M059J (cell line): ENCODE measurements at regions not wholly inside any gene's neighbourhood (a gene's known extent, or its start where the extent isn't known, plus 50 kb on each side); places are given as distances from the start of the nearest gene placed in this dataset.

Experiments used
- DNase-seq: peaks from one replicate; pipeline ENCODE4 v3.0.0-alpha.2; 2012; ENCODE audit warnings: low read depth

DNA sequence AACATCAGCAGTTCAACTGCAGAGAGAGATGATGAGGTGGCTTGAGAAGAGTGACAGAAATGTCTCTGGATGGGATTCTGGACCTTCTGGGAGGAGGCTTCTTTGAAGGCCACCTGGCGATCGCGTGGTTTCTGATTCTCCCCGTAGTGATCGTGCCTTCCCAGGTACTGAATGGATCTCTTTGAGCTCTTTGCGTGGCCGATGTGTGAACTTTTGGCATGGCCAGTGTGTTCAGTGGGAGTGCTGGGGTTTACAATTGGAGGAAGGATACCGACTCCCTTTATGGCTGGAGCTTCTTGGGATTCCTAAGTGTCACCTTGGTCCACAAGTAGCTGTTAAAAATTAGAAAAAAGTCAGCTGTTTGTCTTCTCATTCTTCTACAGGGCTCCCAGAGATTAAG, 374.7 kb downstream of the C12orf75 start:
- no peak for DNase-seq

- peak; percentile 39 for DNase-seq
Observed at GRCh38 chr12:105705765-105706164, 375.3 kb downstream of the C12orf75 start.

- DNase-seq = peak; percentile 84
Observed at GRCh38 chr12:105706321-105706972, 376.0 kb downstream of the C12orf75 start.

DNA sequence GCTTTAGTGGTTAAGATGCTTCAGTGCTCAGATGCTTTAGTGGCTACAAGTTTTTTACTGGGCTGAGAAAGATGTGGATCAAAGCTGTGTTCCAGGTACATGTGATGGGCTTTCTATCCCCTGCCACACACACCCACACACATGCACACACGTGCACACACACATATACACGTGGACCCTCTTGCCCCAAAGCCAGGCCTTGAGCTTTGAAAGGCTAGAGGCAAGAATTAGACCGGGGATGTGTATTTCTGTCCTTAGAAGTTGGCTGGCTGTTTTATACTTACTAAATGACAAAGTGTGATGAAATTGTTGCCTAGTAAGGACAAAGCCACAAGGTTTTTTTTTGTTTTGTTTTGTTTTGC, 376.5 kb downstream of the C12orf75 start:
- DNase-seq = peak; percentile 25

DNA sequence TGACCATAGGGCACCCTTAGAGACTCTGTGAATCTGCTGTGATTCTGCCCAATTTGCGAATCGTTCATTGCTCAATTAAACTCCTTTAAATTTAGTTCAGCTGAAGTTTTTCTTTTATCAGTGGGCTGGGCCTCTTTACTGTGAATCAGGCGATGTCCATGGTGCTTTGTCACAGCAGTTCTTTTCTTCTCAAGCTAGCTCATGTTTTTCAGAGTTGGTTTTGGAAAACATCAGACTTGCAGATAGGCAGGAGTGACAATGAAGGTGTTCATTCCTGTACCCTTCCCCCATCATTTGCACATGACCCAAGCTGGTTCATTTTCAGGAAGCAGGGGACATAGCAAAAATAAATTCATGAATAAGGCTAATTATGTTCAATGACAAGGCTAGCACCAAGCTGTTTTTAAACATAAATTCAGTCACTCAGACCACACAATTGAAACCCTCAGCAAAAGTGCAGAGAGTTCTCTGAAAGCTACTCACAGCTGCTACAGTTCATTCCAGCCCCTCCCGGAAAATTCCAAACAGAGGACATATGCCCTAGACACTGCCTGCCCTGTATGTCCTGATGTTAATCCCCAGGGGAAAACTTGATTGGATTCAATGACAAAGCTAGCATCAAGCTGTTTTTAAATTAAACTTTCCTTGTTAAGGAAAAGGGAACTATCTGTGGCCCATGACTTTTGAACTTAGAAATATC, 383.3 kb downstream of the C12orf75 start:
- no peak for DNase-seq

DNA sequence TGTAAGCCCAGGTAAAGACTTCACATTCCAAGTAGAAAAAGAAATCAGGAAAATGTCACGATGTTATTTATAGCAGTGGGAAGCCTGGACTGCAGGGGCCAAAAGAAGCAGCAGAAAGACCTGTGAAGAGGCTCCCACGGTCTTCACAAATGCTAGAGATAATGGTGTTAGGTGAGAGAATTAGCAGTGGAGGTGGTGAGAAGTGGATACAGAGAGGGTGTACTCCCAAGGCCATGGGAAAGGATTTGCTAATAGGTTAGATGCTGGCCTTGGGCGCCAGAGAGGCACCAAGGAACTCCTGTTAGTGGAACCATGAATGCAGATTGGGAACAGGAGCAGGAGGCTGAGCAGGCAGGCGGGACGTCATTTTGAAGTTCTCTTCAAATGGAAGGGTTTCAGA, 386.1 kb downstream of the C12orf75 start:
- DNase-seq = no peak

GRCh38 chr12:105721051-105721825, 390.7 kb downstream of the C12orf75 start:
- no peak for DNase-seq

- no peak for DNase-seq
Observed at GRCh38 chr12:105721891-105722290, 391.4 kb downstream of the C12orf75 start.

- no peak for DNase-seq
Observed at GRCh38 chr12:105723066-105723465, 392.6 kb downstream of the C12orf75 start.

GRCh38 chr12:105723494-105723893, 393.0 kb downstream of the C12orf75 start:
- DNase-seq = no peak

- no peak for DNase-seq
Observed at GRCh38 chr12:105724641-105725040, 394.1 kb downstream of the C12orf75 start.

- no peak for DNase-seq
Observed at GRCh38 chr12:105725054-105725453, 394.6 kb downstream of the C12orf75 start.

DNA sequence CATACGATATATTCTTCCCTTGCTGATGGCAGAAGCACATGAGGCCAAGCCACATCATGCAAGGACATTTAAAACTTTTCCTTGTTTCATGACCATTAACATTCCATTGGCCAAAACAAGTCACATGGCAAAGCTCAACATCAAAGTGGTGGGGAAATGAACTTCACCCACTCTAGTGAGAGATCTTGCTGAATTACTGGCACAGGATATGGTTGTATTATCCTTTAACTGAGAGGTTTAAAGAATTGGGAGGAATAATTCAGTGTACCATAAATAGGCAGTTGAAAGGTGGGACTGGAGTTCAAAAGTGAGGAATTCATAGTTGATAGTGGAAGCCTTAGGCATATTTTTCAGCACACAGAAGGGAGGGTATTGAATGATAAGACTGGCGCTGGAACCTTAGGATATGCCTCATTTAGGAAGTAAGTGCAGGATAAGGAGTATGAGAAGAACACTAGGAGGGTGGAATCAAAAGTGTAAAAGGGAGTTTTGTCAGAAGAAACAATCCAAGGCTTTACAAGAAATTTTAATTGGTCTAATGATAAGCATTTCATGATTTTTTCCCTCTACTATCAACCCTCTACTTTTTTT, 398.8 kb downstream of the C12orf75 start:
- no peak for DNase-seq

- peak; percentile 42 for DNase-seq
Observed at GRCh38 chr12:105729926-105730325, 399.4 kb downstream of the C12orf75 start.

DNA sequence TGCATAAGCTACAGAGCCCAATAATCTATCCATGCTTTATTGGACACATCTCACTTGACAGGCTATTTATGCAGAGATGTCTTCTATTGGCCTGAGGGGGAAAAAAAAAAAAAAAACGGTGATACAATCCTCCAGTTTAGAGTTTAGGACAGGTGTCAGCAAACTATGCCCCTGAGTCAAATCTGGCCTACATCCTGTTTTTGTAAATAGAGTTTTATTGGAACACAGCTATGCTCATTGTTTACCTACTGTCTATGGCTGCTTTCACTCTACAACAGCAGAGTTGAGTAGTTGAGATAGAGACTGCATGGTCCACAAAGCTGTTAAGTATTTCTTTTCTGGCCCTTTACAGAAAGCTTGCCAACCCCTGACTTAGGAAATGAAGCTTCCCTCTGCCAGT, 403.1 kb downstream of the C12orf75 start:
- peak; percentile 10 for DNase-seq

DNA sequence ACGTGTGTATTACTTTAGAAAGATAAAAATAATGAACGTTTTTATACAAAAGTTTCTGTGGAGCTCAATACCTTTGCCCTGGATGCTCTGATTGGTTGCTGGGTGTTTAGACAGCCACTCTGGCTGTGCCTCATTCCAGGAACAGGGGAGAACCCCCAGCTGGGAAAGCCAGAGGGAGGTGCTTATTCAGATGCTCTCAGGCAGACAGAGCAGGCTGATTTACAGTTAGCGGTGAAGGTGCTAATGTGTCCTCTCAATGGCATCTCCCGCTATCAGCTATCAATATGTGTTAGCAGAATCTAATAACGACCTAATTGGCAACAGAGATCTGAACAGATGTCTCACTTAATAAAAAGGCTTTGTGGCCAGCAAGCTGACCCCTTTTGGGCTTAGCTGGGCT, 402.3 kb downstream of the NUAK1 start:
- no peak for DNase-seq

DNA sequence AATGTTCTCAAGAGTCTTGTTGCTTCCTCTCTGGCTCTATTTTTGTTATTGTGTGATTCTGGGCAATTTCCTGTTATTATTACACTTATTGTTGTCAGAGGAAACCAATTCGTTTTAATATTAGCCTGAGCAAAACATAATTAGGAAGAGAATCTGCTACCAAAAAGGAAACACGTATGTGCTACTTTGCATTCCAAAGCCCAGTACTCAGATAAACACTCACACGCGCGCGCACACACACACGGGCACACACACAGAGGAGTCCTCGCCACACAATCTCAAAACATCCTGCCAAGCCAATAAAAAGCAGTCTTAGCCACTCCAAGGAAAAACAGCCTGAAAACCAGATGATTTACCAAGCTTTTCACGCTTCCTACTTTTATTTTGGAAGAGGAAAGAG, 400.7 kb downstream of the NUAK1 start:
- peak; percentile 40 for DNase-seq

DNA sequence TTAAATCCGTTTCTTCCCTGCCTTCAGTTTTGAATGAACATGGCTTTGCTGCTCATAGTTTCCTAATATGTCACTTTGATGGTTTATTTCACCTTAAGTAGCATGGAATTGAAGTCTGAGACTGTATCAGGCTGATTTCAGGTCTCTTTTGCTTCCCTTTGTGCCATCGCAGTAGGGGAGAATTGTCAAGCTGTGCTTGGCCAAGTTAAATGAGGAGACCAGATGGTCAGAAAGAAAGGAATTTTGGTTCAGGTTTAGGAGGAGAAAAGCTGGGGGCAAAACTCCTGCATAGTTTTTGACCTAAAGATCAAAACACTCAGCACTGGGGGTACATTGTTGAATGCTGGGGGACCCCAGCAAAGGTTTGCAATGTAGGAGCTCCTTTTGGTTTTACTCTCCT, 398.4 kb downstream of the NUAK1 start:
- DNase-seq = no peak

DNA sequence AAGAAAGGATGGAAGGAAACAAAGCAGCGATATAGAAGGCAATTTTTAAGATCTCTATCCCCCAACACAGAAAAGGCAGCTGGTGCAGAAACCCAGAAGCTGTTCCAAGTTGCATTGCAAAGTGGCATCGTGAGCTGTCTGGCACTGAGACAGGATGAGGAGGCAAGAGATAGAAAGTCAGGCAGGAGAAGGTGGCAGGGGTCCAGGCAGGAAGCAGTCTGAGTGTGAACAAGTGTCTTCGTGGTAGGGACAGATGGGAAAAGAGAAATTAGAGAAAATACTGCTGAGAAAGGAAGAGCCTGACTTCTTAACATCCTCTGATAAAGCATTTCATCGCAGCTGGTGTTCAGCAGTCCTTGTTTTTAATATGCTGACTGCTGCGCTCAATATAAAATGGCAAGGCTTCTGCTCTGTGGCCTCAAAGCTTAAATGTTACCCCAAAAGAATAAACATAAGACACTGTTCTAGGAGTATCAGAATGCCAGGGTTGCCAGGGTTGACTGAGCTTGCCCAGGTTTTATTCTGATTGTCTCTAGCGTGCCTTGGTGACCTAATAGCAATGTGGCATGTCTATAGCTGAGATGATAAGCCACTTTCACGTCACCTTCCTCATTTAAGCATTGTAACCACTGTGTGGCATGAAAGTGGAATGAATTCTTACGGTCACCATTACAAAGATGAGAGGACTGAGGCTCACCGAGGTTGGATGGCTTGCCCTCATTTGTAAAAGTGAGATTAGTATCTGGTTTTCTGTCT, 397.6 kb downstream of the NUAK1 start:
- DNase-seq = peak; percentile 52

- peak; percentile 81 for DNase-seq
Observed at GRCh38 chr12:105741786-105742566, 396.8 kb downstream of the NUAK1 start.

DNA sequence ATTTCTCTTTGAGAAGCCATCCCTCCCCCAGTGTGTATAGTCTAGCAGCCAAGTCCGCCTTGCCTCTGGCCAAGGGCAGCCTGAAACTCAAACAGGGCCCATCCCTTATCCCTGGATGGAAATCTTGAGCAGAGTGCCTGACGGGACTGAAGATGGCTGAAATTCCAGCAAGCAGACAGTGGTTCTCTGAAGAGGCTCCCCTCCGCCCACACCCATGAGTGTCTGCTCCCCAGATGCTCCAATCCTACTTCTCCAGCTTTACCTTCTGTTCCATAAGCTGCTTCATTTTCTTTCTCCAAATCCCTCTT, 396.2 kb downstream of the NUAK1 start:
- DNase-seq = no peak
